Stomach (tissue), 4 donors: ENCODE measurements at regions not wholly inside any gene's neighbourhood (a gene's known extent, or its start where the extent isn't known, plus 50 kb on each side); places are given as distances from the start of the nearest gene placed in this dataset.

Experiments used
- EP300 ChIP-seq: sonication (generic); formaldehyde crosslinking; IDR thresholded peaks from one replicate; pipeline ENCODE4 v1.6.1; 2017; ENCODE audit warnings: antibody characterized with exemption
- POLR2A ChIP-seq, 4 donors: fragments of 450-650 bp; IDR thresholded peaks; one replicate each; pipeline ENCODE4 v1.6.1; 2016; ENCODE audit warnings: antibody characterized with exemption in 4 of 4, control low read depth in 2 of 4, mild to moderate bottlenecking in 1 of 4, moderate library complexity in 1 of 4

DNA sequence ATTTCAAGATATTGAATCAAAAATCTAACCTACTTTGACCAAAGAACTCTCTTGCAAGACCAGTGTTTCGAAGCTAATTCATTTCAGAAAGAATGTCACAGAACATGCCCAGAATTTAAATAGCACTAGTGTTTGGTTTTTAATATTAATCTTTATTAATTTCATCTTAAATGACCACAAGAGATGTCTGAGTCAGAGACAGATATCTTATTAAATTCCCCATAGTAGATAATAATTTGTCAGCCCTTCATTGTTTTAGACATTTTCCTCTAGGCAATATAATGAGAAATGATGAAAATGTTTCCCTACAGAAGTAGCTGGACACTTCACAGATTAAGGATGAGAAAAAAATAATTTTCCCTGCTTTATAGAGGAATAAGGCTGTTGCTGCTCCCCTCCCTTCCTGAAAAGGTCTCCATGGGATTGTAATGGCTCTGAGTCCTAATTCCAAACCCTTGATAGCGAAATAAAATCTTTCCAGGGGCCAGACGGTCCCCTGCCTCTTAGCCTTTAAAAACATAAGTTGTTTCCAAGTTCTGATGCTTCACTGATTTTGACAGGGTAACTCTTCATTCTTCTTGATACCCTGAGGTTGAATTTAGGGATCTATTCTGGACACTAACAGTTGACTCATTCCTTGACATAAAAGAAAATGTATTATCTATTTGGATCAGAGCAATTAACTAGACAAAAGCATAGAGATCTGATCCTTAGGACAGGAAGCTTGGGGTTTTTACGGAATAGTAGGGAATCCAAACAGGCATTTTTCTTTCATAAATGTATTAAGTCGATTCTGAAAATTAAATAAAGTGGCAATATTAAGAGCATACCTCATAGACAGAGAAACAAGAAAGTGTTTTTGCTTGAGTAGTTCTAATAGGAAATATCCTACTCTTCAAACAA is 820.8 kb downstream of the BRINP3 start:
- no peak for TF ChIP-seq POLR2A (IDR thresholded peaks at IDR 0.05)
- TF ChIP-seq EP300: no peak
